ENCODE measurements at regions not wholly inside any gene's neighbourhood (a gene's known extent, or its start where the extent isn't known, plus 50 kb on each side); places are given as distances from the start of the nearest gene placed in this dataset.

- TF ChIP-seq, protein P1, sequence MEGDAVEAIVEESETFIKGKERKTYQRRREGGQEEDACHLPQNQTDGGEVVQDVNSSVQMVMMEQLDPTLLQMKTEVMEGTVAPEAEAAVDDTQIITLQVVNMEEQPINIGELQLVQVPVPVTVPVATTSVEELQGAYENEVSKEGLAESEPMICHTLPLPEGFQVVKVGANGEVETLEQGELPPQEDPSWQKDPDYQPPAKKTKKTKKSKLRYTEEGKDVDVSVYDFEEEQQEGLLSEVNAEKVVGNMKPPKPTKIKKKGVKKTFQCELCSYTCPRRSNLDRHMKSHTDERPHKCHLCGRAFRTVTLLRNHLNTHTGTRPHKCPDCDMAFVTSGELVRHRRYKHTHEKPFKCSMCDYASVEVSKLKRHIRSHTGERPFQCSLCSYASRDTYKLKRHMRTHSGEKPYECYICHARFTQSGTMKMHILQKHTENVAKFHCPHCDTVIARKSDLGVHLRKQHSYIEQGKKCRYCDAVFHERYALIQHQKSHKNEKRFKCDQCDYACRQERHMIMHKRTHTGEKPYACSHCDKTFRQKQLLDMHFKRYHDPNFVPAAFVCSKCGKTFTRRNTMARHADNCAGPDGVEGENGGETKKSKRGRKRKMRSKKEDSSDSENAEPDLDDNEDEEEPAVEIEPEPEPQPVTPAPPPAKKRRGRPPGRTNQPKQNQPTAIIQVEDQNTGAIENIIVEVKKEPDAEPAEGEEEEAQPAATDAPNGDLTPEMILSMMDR (CRISPR knock-in tag; IDR thresholded peaks at IDR 0.05) = no peak
- TF ChIP-seq HDAC2 (CRISPR knock-in tag; IDR thresholded peaks at IDR 0.05) = no peak
Observed at GRCh38 chrX:13955975-13956374, 73.7 kb downstream of the GEMIN8 start.

All from HepG2 (cell line).